HepG2 (cell line): ENCODE measurements at regions not wholly inside any gene's neighbourhood (a gene's known extent, or its start where the extent isn't known, plus 50 kb on each side); places are given as distances from the start of the nearest gene placed in this dataset.

Experiments
- ATAC-seq: fragments of 200-7000 bp; cut with Tn5 transposase; 3 replicates; pipeline ENCODE4 v1.9.1; 2020; ENCODE audit warnings: mild to moderate bottlenecking, moderate library complexity
- BruUV-seq: library from RNA; stranded (reverse); fragments of 400-500 nt; replicated peaks from 2 replicates; lab custom pipeline; 2021; lab: Mats Ljungman, UMichigan
- CTCF ChIA-PET: fragments of 300-600 bp; formaldehyde crosslinking; extraction: SDS; loops from one replicate; lab custom pipeline; 2021; ENCODE audit warnings: low total read pairs, inconsistent platforms, low intra/inter-chr PET ratio; lab: Yijun Ruan, JAX
- POLR2A ChIA-PET: fragments of 350-600 bp; sonication (Branson Sonifier 250); formaldehyde crosslinking; loops from one replicate; lab custom pipeline; 2020; ENCODE audit warnings: antibody characterized with exemption, inconsistent platforms; lab: Yijun Ruan, JAX
- DNase-seq: peaks from one replicate; pipeline ENCODE4 v3.0.0-alpha.2; 2015; ENCODE audit warnings: low spot score
- FAIRE-seq: peaks from 3 replicates; lab custom pipeline; 2011; peaks lifted over from hg19 to GRCh38; lab: Jason Lieb, UNC
- H2AFZ ChIP-seq: one replicate; pipeline ENCODE4 v1.6.1; 2011; ENCODE audit warnings: low read length, inconsistent platforms
- H3K27ac ChIP-seq: fragments of 300-600 bp; 3 replicates; pipeline ENCODE4 v1.8.0; 2011; ENCODE audit warnings: mixed run types, mild to moderate bottlenecking, mixed read lengths, low read length, inconsistent platforms; ENCODE audit not compliant: insufficient read depth; ENCODE audit errors: extremely low read length
- H3K27me3 ChIP-seq, 2 experiments: fragments of 200-600 bp in 1 of 2; 2 replicates in 1 of 2; 3 replicates in 1 of 2; pipeline versions ENCODE4 v1.6.0 to v1.8.0; 2011; ENCODE audit warnings: low read length in 2 of 2, mild to moderate bottlenecking in 2 of 2, moderate library complexity in 2 of 2, inconsistent platforms in 1 of 2; ENCODE audit not compliant: insufficient read depth in 2 of 2, control insufficient read depth in 1 of 2
- H3K36me3 ChIP-seq, 2 experiments: fragments of 200-600 bp in 1 of 2; replicated peaks in 1 of 2; 2 replicates in 1 of 2; 3 replicates in 1 of 2; pipeline versions ENCODE4 v1.5.1 to v1.8.0; 2011; ENCODE audit warnings: low read length in 2 of 2, inconsistent platforms in 1 of 2; ENCODE audit not compliant: insufficient read depth in 2 of 2, control insufficient read depth in 1 of 2
- H3K4me1 ChIP-seq: 2 replicates; pipeline ENCODE4 v1.5.1; 2012; ENCODE audit warnings: low read length, inconsistent platforms; ENCODE audit not compliant: insufficient read depth
- H3K4me2 ChIP-seq: 2 replicates; pipeline ENCODE4 v1.6.0; 2011; ENCODE audit warnings: low read depth, low read length, inconsistent platforms
- H3K4me3 ChIP-seq, 3 experiments: fragments of 200-600 bp in 1 of 3; sonication (generic), shearing (Covaris generic) in 1 of 3; replicated peaks in 1 of 3; 2 replicates each; pipeline ENCODE4 v1.5.1; 2011 to 2016; ENCODE audit warnings: low read length in 3 of 3, inconsistent platforms in 2 of 3, low read depth in 2 of 3, mild to moderate bottlenecking in 2 of 3, control low read depth in 1 of 3, mixed read lengths in 1 of 3; ENCODE audit not compliant: insufficient read depth in 1 of 3
- H3K79me2 ChIP-seq: one replicate; pipeline ENCODE4 v1.6.1; 2011; ENCODE audit warnings: low read length, inconsistent platforms; ENCODE audit not compliant: insufficient read depth
- H3K9ac ChIP-seq: 2 replicates; pipeline ENCODE4 v1.6.0; 2011; ENCODE audit warnings: mild to moderate bottlenecking, low read depth, low read length, inconsistent platforms; ENCODE audit not compliant: insufficient read depth
- H3K9me3 ChIP-seq: 2 replicates; pipeline ENCODE4 v1.5.1; 2012; ENCODE audit warnings: mild to moderate bottlenecking, low read length
- H4K20me1 ChIP-seq: 2 replicates; pipeline ENCODE4 v1.6.0; 2011; ENCODE audit warnings: inconsistent platforms, mild to moderate bottlenecking, low read length, moderate library complexity; ENCODE audit not compliant: insufficient read depth
- DDIT3 ChIP-seq: sonication (generic); formaldehyde crosslinking; IDR thresholded peaks from 2 replicates; pipeline ENCODE4 v1.4.0; 2020; ENCODE audit warnings: mild to moderate bottlenecking, missing genetic modification reagents
- THAP7 ChIP-seq: sonication (generic); formaldehyde crosslinking; IDR thresholded peaks from 2 replicates; pipeline ENCODE4 v1.8.1; 2023; ENCODE audit warnings: mild to moderate bottlenecking, missing genetic modification reagents
- ZNF512B ChIP-seq: sonication (generic); formaldehyde crosslinking; IDR thresholded peaks from 2 replicates; pipeline ENCODE4 v1.5.1; 2020; ENCODE audit warnings: missing genetic modification reagents, mild to moderate bottlenecking, borderline replicate concordance
- ZNF615 ChIP-seq: sonication (generic); formaldehyde crosslinking; IDR thresholded peaks from 2 replicates; pipeline ENCODE4 v1.5.0; 2020; ENCODE audit warnings: mild to moderate bottlenecking, missing genetic modification reagents, borderline replicate concordance
- ZNF879 ChIP-seq: sonication (generic); formaldehyde crosslinking; IDR thresholded peaks from 2 replicates; pipeline ENCODE4 v1.8.1; 2023; ENCODE audit warnings: missing genetic modification reagents
- ZNF891 ChIP-seq: sonication (generic); formaldehyde crosslinking; IDR thresholded peaks from 2 replicates; pipeline ENCODE4 v1.5.0; 2020; ENCODE audit warnings: mild to moderate bottlenecking, missing genetic modification reagents
- WGBS: methylation state at CpG from one replicate; pipeline ENCODE4 v1.1.6; 2017; ENCODE audit warnings: low lambda C conversion rate; 5-methylcytosine and 5-hydroxymethylcytosine counted together
- in situ Hi-C: cut with HindIII; loops from 2 replicates; pipeline ENCODE4 v1.10.0; 2017; ENCODE audit warnings: low pct_unique_long_range_greater_than_20kb; ENCODE audit not compliant: extremely low pct_ligation_motif_present
- intact Hi-C: fragments of 100-400 bp; cut with micrococcal nuclease; formaldehyde crosslinking; loops from one replicate; pipeline ENCODE4 v1.10.0; 2022; ENCODE audit not compliant: unreplicated experiment
- TF ChIP-seq, protein P1 (sequence below): IDR thresholded peaks from 2 replicates; pipeline ENCODE4 v1.6.1; 2018; ENCODE audit warnings: missing genetic modification reagents

- no peak overlapping the region for H3K4me3 ChIP-seq
- no TSS peak for BruUV-seq
- DNase-seq (no peak), FAIRE-seq (no peak), ATAC-seq (no peak)
- H3K27ac ChIP-seq, result no peak overlapping the region
- no peaks in the 10 kb centered on the region for H3K4me1 ChIP-seq
- intact Hi-C loops (no loop called here), in situ Hi-C loops (loop anchor here (25.0 kb wide), 1 partner anchor 683 kb away; no protein-coding TSS in a partner anchor)
- H3K4me2 ChIP-seq, result no peak overlapping the region
- no peaks in the 10 kb centered on the region for H3K79me2 ChIP-seq
- no peaks in the 10 kb centered on the region for H3K27me3 ChIP-seq
- H3K9me3 ChIP-seq, result no peaks in the 10 kb centered on the region
- no peak overlapping the region for H3K9ac ChIP-seq
- no peaks in the 10 kb centered on the region for H3K36me3 ChIP-seq
- no peak overlapping the region for H2AFZ ChIP-seq
- WGBS, result 16% methylated on average over 3 of the region's 3 CpGs
- TF ChIP-seq ZNF879 (CRISPR knock-in tag), result no peak
- TF ChIP-seq ZNF615, result no peak
- TF ChIP-seq, protein P1, sequence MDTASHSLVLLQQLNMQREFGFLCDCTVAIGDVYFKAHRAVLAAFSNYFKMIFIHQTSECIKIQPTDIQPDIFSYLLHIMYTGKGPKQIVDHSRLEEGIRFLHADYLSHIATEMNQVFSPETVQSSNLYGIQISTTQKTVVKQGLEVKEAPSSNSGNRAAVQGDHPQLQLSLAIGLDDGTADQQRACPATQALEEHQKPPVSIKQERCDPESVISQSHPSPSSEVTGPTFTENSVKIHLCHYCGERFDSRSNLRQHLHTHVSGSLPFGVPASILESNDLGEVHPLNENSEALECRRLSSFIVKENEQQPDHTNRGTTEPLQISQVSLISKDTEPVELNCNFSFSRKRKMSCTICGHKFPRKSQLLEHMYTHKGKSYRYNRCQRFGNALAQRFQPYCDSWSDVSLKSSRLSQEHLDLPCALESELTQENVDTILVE (CRISPR knock-in tag), result no peak
- TF ChIP-seq ZNF512B, result no peak
- no peak for TF ChIP-seq DDIT3 (CRISPR knock-in tag)
- no peak for TF ChIP-seq ZNF891 (CRISPR knock-in tag)
- no peak for TF ChIP-seq THAP7
- H4K20me1 ChIP-seq, result no peaks in the 10 kb centered on the region
- CTCF ChIA-PET, result no interaction called here
- POLR2A ChIA-PET, result no interaction called here
Observed at GRCh38 chr5:15103864-15104263, 232.3 kb upstream of the ANKH start.
